ENCODE measurements at regions not wholly inside any gene's neighbourhood (a gene's known extent, or its start where the extent isn't known, plus 50 kb on each side); places are given as distances from the start of the nearest gene placed in this dataset.

- no peak for ATAC-seq
- peaks cover 17% of the 10 kb centered on the region for H3K4me1 Mint-ChIP-seq
- no peak overlapping the region for H3K27ac Mint-ChIP-seq
- CTCF ChIA-PET = no interaction called here
- no peaks in the 10 kb centered on the region for H3K9me3 Mint-ChIP-seq
- no peaks in the 10 kb centered on the region for H3K36me3 Mint-ChIP-seq
- POLR2A ChIA-PET = no interaction called here
- H3K4me3 Mint-ChIP-seq = no peak overlapping the region
- no peaks in the 10 kb centered on the region for H3K27me3 Mint-ChIP-seq (ENCODE audit: low read depth)
- DNase-seq (ENCODE audit: low spot score) = no peak
- TF ChIP-seq SMAD3 (CRISPR knock-in tag; IDR thresholded peaks at IDR 0.05; ENCODE audit: borderline replicate concordance) (no peak), JAZF1 (CRISPR knock-in tag; IDR thresholded peaks at IDR 0.05) (no peak), SOX15 (CRISPR knock-in tag; IDR thresholded peaks at IDR 0.05) (no peak), FOXP4 (CRISPR knock-in tag; IDR thresholded peaks at IDR 0.05) (no peak), ESRRA (CRISPR knock-in tag; IDR thresholded peaks at IDR 0.05; ENCODE audit: borderline replicate concordance) (no peak), RORB (CRISPR knock-in tag; IDR thresholded peaks at IDR 0.05) (no peak), SP1 (CRISPR knock-in tag; conservative IDR thresholded peaks at IDR 0.05) (no peak), ZNF219 (CRISPR knock-in tag; IDR thresholded peaks at IDR 0.05; ENCODE audit: borderline replicate concordance) (no peak), ZNF121 (CRISPR knock-in tag; IDR thresholded peaks at IDR 0.05) (no peak), ARID4B (CRISPR knock-in tag; IDR thresholded peaks at IDR 0.05; ENCODE audit: borderline replicate concordance) (no peak), NFE2L1 (CRISPR knock-in tag; IDR thresholded peaks at IDR 0.05) (no peak)
- TF ChIP-seq, protein P1, sequence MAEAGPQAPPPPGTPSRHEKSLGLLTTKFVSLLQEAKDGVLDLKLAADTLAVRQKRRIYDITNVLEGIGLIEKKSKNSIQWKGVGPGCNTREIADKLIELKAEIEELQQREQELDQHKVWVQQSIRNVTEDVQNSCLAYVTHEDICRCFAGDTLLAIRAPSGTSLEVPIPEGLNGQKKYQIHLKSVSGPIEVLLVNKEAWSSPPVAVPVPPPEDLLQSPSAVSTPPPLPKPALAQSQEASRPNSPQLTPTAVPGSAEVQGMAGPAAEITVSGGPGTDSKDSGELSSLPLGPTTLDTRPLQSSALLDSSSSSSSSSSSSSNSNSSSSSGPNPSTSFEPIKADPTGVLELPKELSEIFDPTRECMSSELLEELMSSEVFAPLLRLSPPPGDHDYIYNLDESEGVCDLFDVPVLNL (CRISPR knock-in tag; IDR thresholded peaks at IDR 0.05; ENCODE audit: borderline replicate concordance, low read depth) = no peak
- TF ChIP-seq, protein P2, sequence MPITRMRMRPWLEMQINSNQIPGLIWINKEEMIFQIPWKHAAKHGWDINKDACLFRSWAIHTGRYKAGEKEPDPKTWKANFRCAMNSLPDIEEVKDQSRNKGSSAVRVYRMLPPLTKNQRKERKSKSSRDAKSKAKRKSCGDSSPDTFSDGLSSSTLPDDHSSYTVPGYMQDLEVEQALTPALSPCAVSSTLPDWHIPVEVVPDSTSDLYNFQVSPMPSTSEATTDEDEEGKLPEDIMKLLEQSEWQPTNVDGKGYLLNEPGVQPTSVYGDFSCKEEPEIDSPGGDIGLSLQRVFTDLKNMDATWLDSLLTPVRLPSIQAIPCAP (CRISPR knock-in tag; IDR thresholded peaks at IDR 0.05) = no peak
- TF ChIP-seq, protein P3, sequence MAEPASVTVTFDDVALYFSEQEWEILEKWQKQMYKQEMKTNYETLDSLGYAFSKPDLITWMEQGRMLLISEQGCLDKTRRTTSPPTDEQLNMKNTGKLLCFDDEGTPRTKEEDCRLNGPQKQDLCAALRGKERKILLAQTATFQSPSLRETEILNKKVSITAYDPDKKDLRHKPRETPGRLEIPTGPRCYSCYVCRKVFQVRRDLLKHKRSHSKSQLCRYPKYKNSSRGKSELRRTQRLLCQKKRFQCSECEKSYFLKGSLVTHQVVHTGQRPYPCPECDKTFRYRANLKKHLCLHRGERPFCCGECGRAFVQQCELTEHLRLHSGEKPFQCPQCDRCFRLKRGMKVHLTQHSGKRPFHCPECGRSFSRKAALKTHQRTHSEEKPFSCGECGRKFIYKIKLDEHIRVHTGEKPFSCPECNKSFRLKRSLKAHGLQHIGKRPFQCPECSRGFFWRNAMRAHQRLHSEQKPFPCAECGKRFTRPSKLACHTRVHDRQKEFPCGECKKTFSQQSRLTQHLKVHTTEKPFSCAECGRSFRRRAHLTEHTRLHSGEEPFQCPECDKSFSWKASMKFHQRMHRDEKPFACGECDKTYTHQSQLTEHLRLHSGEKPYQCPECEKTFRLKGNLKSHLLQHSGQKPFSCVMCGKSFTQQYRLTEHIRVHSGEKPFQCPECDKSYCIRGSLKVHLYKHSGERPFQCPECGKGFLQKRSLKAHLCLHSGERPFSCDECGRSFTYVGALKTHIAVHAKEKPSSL (CRISPR knock-in tag; conservative IDR thresholded peaks at IDR 0.05) = no peak
Measured at GRCh38 chr4:125704726-125705125, 390.0 kb downstream of the FAT4 start.

DNA sequence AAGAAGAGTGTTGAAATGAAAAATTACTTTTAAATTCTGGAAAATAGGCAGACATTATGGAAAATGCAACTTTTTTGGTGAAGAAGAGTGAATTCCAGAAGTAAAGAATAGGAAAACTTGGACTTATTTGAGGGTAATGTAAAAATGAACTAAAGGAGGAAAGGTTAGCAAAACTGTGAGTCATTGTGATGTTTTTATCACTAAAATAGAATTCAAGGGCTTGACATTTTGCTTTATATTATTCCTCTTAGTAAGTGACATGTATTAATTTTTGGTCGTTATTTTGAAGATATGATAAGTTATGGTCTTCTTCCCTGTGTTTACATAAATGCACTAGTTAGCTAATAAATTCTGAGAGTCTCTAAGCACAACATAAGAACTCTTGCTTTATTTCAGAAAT is 390.9 kb downstream of the FAT4 start:
- POLR2A ChIA-PET = no interaction called here
- Mint-ChIP-seq H3K27ac (no peak overlapping the region), H3K4me3 (no peak overlapping the region), H3K27me3 (ENCODE audit: low read depth) (no peaks in the 10 kb centered on the region), H3K36me3 (no peaks in the 10 kb centered on the region), H3K4me1 (peaks cover 19% of the 10 kb centered on the region), H3K9me3 (no peaks in the 10 kb centered on the region)
- DNase-seq (ENCODE audit: low spot score) (no peak), ATAC-seq (no peak)
- CTCF ChIA-PET = no interaction called here
- TF ChIP-seq MXD4 (CRISPR knock-in tag; IDR thresholded peaks at IDR 0.05; ENCODE audit: borderline replicate concordance) = no peak
- TF ChIP-seq NFE2L1 (CRISPR knock-in tag; IDR thresholded peaks at IDR 0.05) = no peak
- no peak for TF ChIP-seq ZNF423 (CRISPR knock-in tag; IDR thresholded peaks at IDR 0.05)
- TF ChIP-seq ATF1 (CRISPR knock-in tag; IDR thresholded peaks at IDR 0.05) = no peak
- TF ChIP-seq ZNF671 (CRISPR knock-in tag; IDR thresholded peaks at IDR 0.05) = no peak
- TF ChIP-seq, protein P4, sequence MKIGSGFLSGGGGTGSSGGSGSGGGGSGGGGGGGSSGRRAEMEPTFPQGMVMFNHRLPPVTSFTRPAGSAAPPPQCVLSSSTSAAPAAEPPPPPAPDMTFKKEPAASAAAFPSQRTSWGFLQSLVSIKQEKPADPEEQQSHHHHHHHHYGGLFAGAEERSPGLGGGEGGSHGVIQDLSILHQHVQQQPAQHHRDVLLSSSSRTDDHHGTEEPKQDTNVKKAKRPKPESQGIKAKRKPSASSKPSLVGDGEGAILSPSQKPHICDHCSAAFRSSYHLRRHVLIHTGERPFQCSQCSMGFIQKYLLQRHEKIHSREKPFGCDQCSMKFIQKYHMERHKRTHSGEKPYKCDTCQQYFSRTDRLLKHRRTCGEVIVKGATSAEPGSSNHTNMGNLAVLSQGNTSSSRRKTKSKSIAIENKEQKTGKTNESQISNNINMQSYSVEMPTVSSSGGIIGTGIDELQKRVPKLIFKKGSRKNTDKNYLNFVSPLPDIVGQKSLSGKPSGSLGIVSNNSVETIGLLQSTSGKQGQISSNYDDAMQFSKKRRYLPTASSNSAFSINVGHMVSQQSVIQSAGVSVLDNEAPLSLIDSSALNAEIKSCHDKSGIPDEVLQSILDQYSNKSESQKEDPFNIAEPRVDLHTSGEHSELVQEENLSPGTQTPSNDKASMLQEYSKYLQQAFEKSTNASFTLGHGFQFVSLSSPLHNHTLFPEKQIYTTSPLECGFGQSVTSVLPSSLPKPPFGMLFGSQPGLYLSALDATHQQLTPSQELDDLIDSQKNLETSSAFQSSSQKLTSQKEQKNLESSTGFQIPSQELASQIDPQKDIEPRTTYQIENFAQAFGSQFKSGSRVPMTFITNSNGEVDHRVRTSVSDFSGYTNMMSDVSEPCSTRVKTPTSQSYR (CRISPR knock-in tag; IDR thresholded peaks at IDR 0.05) = no peak
- TF ChIP-seq, protein P5, sequence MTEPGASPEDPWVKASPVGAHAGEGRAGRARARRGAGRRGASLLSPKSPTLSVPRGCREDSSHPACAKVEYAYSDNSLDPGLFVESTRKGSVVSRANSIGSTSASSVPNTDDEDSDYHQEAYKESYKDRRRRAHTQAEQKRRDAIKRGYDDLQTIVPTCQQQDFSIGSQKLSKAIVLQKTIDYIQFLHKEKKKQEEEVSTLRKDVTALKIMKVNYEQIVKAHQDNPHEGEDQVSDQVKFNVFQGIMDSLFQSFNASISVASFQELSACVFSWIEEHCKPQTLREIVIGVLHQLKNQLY (CRISPR knock-in tag; IDR thresholded peaks at IDR 0.05) = no peak
- TF ChIP-seq ZNF121 (CRISPR knock-in tag; IDR thresholded peaks at IDR 0.05) = no peak
- TF ChIP-seq SMAD4 (CRISPR knock-in tag; IDR thresholded peaks at IDR 0.05) = no peak
- TF ChIP-seq CREB1 (CRISPR knock-in tag; IDR thresholded peaks at IDR 0.05) = no peak
- TF ChIP-seq GTF2I (CRISPR knock-in tag; conservative IDR thresholded peaks at IDR 0.05) = no peak
- no peak for TF ChIP-seq OVOL2 (CRISPR knock-in tag; IDR thresholded peaks at IDR 0.05; ENCODE audit: borderline replicate concordance)
